Endothelial cell of umbilical vein (primary cell): ENCODE measurements at regions not wholly inside any gene's neighbourhood (a gene's known extent, or its start where the extent isn't known, plus 50 kb on each side); places are given as distances from the start of the nearest gene placed in this dataset.

Experiments used
- BruUV-seq: library from RNA; stranded (reverse); fragments of 400-500 nt; replicated peaks from 2 replicates; lab custom pipeline; 2021; lab: Mats Ljungman, UMichigan
- CTCF ChIA-PET: fragments of 300-600, 350-600 bp; sonication (Branson Sonifier 250); formaldehyde crosslinking; loops from one replicate; lab custom pipeline; 2021; ENCODE audit warnings: antibody characterized with exemption, inconsistent platforms; lab: Charles Lee
- POLR2A ChIA-PET: fragments of 300-600, 350-600 bp; sonication (Branson Sonifier 250); formaldehyde crosslinking; loops from one replicate; lab custom pipeline; 2021; ENCODE audit warnings: antibody characterized with exemption, inconsistent platforms; lab: Charles Lee
- DNase-seq: peaks from one replicate; pipeline ENCODE4 v3.0.0-alpha.2; 2011; ENCODE audit warnings: low read depth, low spot score
- FAIRE-seq: peaks from 2 replicates; lab custom pipeline; 2011; peaks lifted over from hg19 to GRCh38; lab: Jason Lieb, UNC
- H2AFZ ChIP-seq: 2 replicates; pipeline ENCODE4 v1.6.0; 2012; ENCODE audit warnings: low read depth, low read length, control low read depth, inconsistent platforms
- H3K27ac ChIP-seq: 2 replicates; pipeline ENCODE4 v1.5.1; 2011; ENCODE audit warnings: low read depth, mild to moderate bottlenecking, control low read depth, low read length, moderate library complexity; ENCODE audit not compliant: insufficient read depth
- H3K27me3 ChIP-seq, 2 experiments: 2 replicates each; pipeline versions ENCODE4 v1.6.0 to v1.6.1; 2011; ENCODE audit warnings: low read length in 2 of 2, mixed read lengths in 1 of 2; ENCODE audit not compliant: control insufficient read depth in 2 of 2, insufficient read depth in 2 of 2
- H3K36me3 ChIP-seq, 2 experiments: 2 replicates in 1 of 2; 3 replicates in 1 of 2; pipeline ENCODE4 v1.5.1; 2011; ENCODE audit warnings: low read length in 2 of 2, mild to moderate bottlenecking in 1 of 2, moderate library complexity in 1 of 2; ENCODE audit not compliant: control insufficient read depth in 2 of 2, insufficient read depth in 2 of 2; ENCODE audit errors: extremely low read depth in 1 of 2
- H3K4me1 ChIP-seq: 3 replicates; pipeline ENCODE4 v1.5.1; 2011; ENCODE audit warnings: mild to moderate bottlenecking, low read length; ENCODE audit not compliant: control insufficient read depth, insufficient read depth; ENCODE audit errors: extremely low read depth
- H3K4me2 ChIP-seq: 2 replicates; pipeline ENCODE4 v1.6.1; 2011; ENCODE audit warnings: low read length, control low read depth, mixed read lengths; ENCODE audit not compliant: insufficient read depth
- H3K4me3 ChIP-seq, 3 experiments: fragments of 200-600 bp in 1 of 3; sonication (generic), shearing (Covaris generic) in 1 of 3; replicated peaks in 1 of 3; 2 replicates each; pipeline ENCODE4 v1.5.1; 2011 to 2016; ENCODE audit warnings: control low read depth in 3 of 3, low read length in 3 of 3, mild to moderate bottlenecking in 2 of 3, inconsistent platforms in 1 of 3, low read depth in 1 of 3, moderate library complexity in 1 of 3; ENCODE audit not compliant: insufficient read depth in 1 of 3
- H3K79me2 ChIP-seq: 2 replicates; pipeline ENCODE4 v1.6.0; 2012; ENCODE audit warnings: low read length, inconsistent platforms; ENCODE audit not compliant: control insufficient read depth, insufficient read depth
- H3K9ac ChIP-seq: replicated peaks from 2 replicates; pipeline ENCODE3; 2011; ENCODE audit warnings: low read length, control low read depth; ENCODE audit not compliant: insufficient read depth; ENCODE audit errors: extremely low read depth
- H3K9me1 ChIP-seq: replicated peaks from 3 replicates; pipeline ENCODE4 v1.6.0; 2011; ENCODE audit warnings: mild to moderate bottlenecking, low read length; ENCODE audit not compliant: control insufficient read depth, insufficient read depth; ENCODE audit errors: extremely low read depth
- H3K9me3 ChIP-seq: replicated peaks from 2 replicates; pipeline ENCODE4 v1.5.1; 2012; ENCODE audit warnings: low read length, inconsistent platforms; ENCODE audit not compliant: control insufficient read depth, insufficient read depth
- H4K20me1 ChIP-seq: replicated peaks from 2 replicates; pipeline ENCODE3; 2011; ENCODE audit warnings: mild to moderate bottlenecking, low read length; ENCODE audit not compliant: control insufficient read depth, insufficient read depth; ENCODE audit errors: extremely low read depth
- CTCF ChIP-seq, 2 donors: IDR thresholded peaks; 1 replicate in 1 of 2; 2 replicates in 1 of 2; pipeline ENCODE4 v1.5.1; 2011; ENCODE audit warnings: low read length in 2 of 2, mild to moderate bottlenecking in 2 of 2, moderate library complexity in 2 of 2, control low read depth in 1 of 2, inconsistent platforms in 1 of 2, low read depth in 1 of 2; ENCODE audit not compliant: insufficient read depth in 1 of 2; ENCODE audit errors: extremely low read depth in 1 of 2
- FOS ChIP-seq: IDR thresholded peaks from 2 replicates; pipeline ENCODE4 v1.6.1; 2011; ENCODE audit warnings: mild to moderate bottlenecking, low read length, moderate library complexity, borderline replicate concordance; ENCODE audit not compliant: insufficient read depth
- GATA2 ChIP-seq: IDR thresholded peaks from 2 replicates; pipeline ENCODE4 v1.7.0; 2011; ENCODE audit warnings: low read depth, mild to moderate bottlenecking, moderate library complexity, mixed read lengths, low read length; ENCODE audit not compliant: insufficient read length, insufficient read depth
- MAX ChIP-seq: IDR thresholded peaks from 2 replicates; pipeline ENCODE4 v1.6.1; 2011; ENCODE audit not compliant: insufficient read depth, insufficient read length
- MYC ChIP-seq: IDR thresholded peaks from one replicate; pipeline ENCODE4 v1.6.1; 2011; ENCODE audit warnings: mild to moderate bottlenecking, low read depth, low read length
- POLR2A ChIP-seq: IDR thresholded peaks from 2 replicates; pipeline ENCODE4 v1.6.1; 2012; ENCODE audit warnings: low read depth, mild to moderate bottlenecking, control low read depth, low read length
- dilution Hi-C: fragments of 300-500 bp; cut with MboI; formaldehyde crosslinking; loops from one replicate; pipeline ENCODE4 v1.15.0; 2019; ENCODE audit warnings: low sequenced_read_pairs; ENCODE audit not compliant: extremely low pct_ligation_motif_present
- intact Hi-C: fragments of 100-400 bp; cut with micrococcal nuclease; formaldehyde crosslinking; loops from one replicate; pipeline ENCODE4 v1.10.0; 2022

- Histone ChIP-seq H3K4me1 (peaks cover 10% of the 10 kb centered on the region), H3K9ac (no peak overlapping the region), H3K36me3 (no peaks in the 10 kb centered on the region), H4K20me1 (no peaks in the 10 kb centered on the region), H3K27me3 (no peaks in the 10 kb centered on the region), H3K9me3 (no peaks in the 10 kb centered on the region), H3K79me2 (no peaks in the 10 kb centered on the region), H3K4me3 (no peak overlapping the region), H3K4me2 (no peak overlapping the region), H3K27ac (no peak overlapping the region), H3K9me1 (no peaks in the 10 kb centered on the region), H2AFZ (peak overlapping the region; percentile 72)
- FAIRE-seq (no peak), DNase-seq (no peak)
- intact Hi-C loops: loop anchor here (10.0 kb wide), 3 partner anchors 297 to 1257 kb away; partner anchors contain the start of genes PPHLN1 and ZCRB1
- CTCF ChIA-PET: interaction anchor here (0.8 kb wide), 1 partner anchor 304 kb away, joined by 3 read pairs; no protein-coding TSS in a partner anchor
- POLR2A ChIA-PET: no interaction called here
- TF ChIP-seq MAX: no peak
- TF ChIP-seq GATA2: no peak
- no peak for TF ChIP-seq CTCF (IDR thresholded peaks at IDR 0.05; ENCODE audit: extremely low read depth in 1 of 2, insufficient read depth in 1 of 2, low read depth in 1 of 2, low read length in 2 of 2)
- no peak for TF ChIP-seq FOS
- TF ChIP-seq MYC: no peak
- TF ChIP-seq POLR2A: no peak
- BruUV-seq: no TSS peak
- dilution Hi-C loops: no loop called here
Observed at GRCh38 chr12:42027546-42027945, 117.1 kb downstream of the GXYLT1 start.
